Stomach (tissue), 4 donors: ENCODE measurements at regions not wholly inside any gene's neighbourhood (a gene's known extent, or its start where the extent isn't known, plus 50 kb on each side); places are given as distances from the start of the nearest gene placed in this dataset.

Experiments
- CTCF ChIP-seq, 7 experiments: fragments of 450-650 bp in 4 of 7; fragments of 200-600 bp in 3 of 7; sonication (generic) in 3 of 7; IDR thresholded peaks; one replicate each; pipeline ENCODE4 v1.5.1; 2016 to 2019; ENCODE audit warnings: antibody characterized with exemption in 7 of 7, control low read depth in 2 of 7, mild to moderate bottlenecking in 1 of 7
- EP300 ChIP-seq: sonication (generic); formaldehyde crosslinking; IDR thresholded peaks from one replicate; pipeline ENCODE4 v1.6.1; 2017; ENCODE audit warnings: antibody characterized with exemption
- POLR2A ChIP-seq, 4 donors: fragments of 450-650 bp; IDR thresholded peaks; one replicate each; pipeline ENCODE4 v1.6.1; 2016; ENCODE audit warnings: antibody characterized with exemption in 4 of 4, control low read depth in 2 of 4, mild to moderate bottlenecking in 1 of 4, moderate library complexity in 1 of 4

- TF ChIP-seq EP300 (no peak), CTCF (IDR thresholded peaks at IDR 0.05) (no peak), POLR2A (IDR thresholded peaks at IDR 0.05) (no peak)
Measured at GRCh38 chr18:73948084-73948483, 199.6 kb downstream of the FBXO15 start.
